K562 (cell line): ENCODE measurements at regions not wholly inside any gene's neighbourhood (a gene's known extent, or its start where the extent isn't known, plus 50 kb on each side); places are given as distances from the start of the nearest gene placed in this dataset.

Experiments used
- ATAC-seq: fragments of 200-7000 bp; cut with Tn5 transposase; 3 replicates; pipeline ENCODE4 v1.9.1; 2020; ENCODE audit warnings: moderate library complexity
- BruUV-seq: library from RNA; stranded (reverse); fragments of 400-500 nt; replicated peaks from 2 replicates; lab custom pipeline; 2021; lab: Mats Ljungman, UMichigan
- CTCF ChIA-PET: fragments of 300-600 bp; formaldehyde crosslinking; extraction: SDS; loops from one replicate; lab custom pipeline; 2021; ENCODE audit warnings: low intra/inter-chr PET ratio; lab: Yijun Ruan, JAX
- POLR2A ChIA-PET: fragments of 300-600, 350-650 bp; sonication (Branson Sonifier 250); formaldehyde crosslinking; extraction: SDS; loops from one replicate; lab custom pipeline; 2021; ENCODE audit warnings: antibody characterized with exemption, inconsistent platforms; lab: Yijun Ruan, JAX
- DNase-seq, 4 experiments: peaks; one replicate each; pipeline versions ENCODE4 v3.0.0 to v3.0.0-alpha.2; 2011 to 2018; ENCODE audit warnings: low spot score in 3 of 4, mixed read lengths in 3 of 4; ENCODE audit errors: extremely low read depth in 1 of 4
- FAIRE-seq: peaks from 2 replicates; lab custom pipeline; 2011; peaks lifted over from hg19 to GRCh38; lab: Jason Lieb, UNC
- H2AFZ ChIP-seq: 2 replicates; pipeline ENCODE4 v1.6.0; 2011; ENCODE audit warnings: low read depth, low read length, control low read depth, inconsistent platforms
- H3K27ac ChIP-seq: fragments of 200-600 bp; 3 replicates; pipeline ENCODE4 v1.8.0; 2011; ENCODE audit warnings: low read depth, mild to moderate bottlenecking, control low read depth, inconsistent platforms, low read length, moderate library complexity, mixed read lengths; ENCODE audit errors: extremely low read depth
- H3K27me3 ChIP-seq, 2 experiments: fragments of 300-600 bp in 1 of 2; 2 replicates in 1 of 2; 3 replicates in 1 of 2; pipeline versions ENCODE4 v1.6.0 to v1.8.0; 2011; ENCODE audit warnings: inconsistent platforms in 2 of 2, low read length in 2 of 2, mild to moderate bottlenecking in 1 of 2, mixed read lengths in 1 of 2, moderate library complexity in 1 of 2; ENCODE audit not compliant: control insufficient read depth in 2 of 2, insufficient read depth in 2 of 2
- H3K36me3 ChIP-seq: fragments of 300-600 bp; 3 replicates; pipeline ENCODE4 v1.8.0; 2011; ENCODE audit warnings: mild to moderate bottlenecking, low read length, inconsistent platforms; ENCODE audit not compliant: control insufficient read depth, insufficient read depth
- H3K4me1 ChIP-seq, 2 experiments: fragments of 200-600 bp in 1 of 2; replicated peaks in 1 of 2; 2 replicates in 1 of 2; 3 replicates in 1 of 2; pipeline versions ENCODE4 v1.5.1 to v1.8.0; 2011; ENCODE audit warnings: inconsistent platforms in 2 of 2, low read length in 2 of 2, mild to moderate bottlenecking in 1 of 2, mixed read lengths in 1 of 2, moderate library complexity in 1 of 2; ENCODE audit not compliant: control insufficient read depth in 2 of 2, insufficient read depth in 2 of 2
- H3K4me2 ChIP-seq: 2 replicates; pipeline ENCODE4 v1.6.1; 2011; ENCODE audit warnings: low read length, control low read depth, inconsistent platforms, mixed read lengths; ENCODE audit not compliant: insufficient read depth
- H3K4me3 ChIP-seq: fragments of 200-600 bp; sonication (generic), shearing (Covaris generic); 2 replicates; pipeline ENCODE4 v1.5.1; 2016; ENCODE audit warnings: control low read depth, inconsistent platforms
- H3K79me2 ChIP-seq: fragments of 200-600 bp; 3 replicates; pipeline ENCODE4 v1.8.0; 2011; ENCODE audit warnings: low read length, inconsistent platforms; ENCODE audit not compliant: control insufficient read depth, insufficient read depth
- H3K9ac ChIP-seq, 2 experiments: 2 replicates each; pipeline versions ENCODE4 v1.6.0 to v1.6.1; 2011; ENCODE audit warnings: low read depth in 2 of 2, low read length in 2 of 2, control low read depth in 1 of 2, inconsistent platforms in 1 of 2, mild to moderate bottlenecking in 1 of 2, mixed read lengths in 1 of 2; ENCODE audit not compliant: insufficient read depth in 1 of 2
- H3K9me1 ChIP-seq: one replicate; pipeline ENCODE4 v1.6.0; 2011; ENCODE audit warnings: inconsistent platforms, mild to moderate bottlenecking, low read length, moderate library complexity; ENCODE audit not compliant: control insufficient read depth, insufficient read depth
- H3K9me3 ChIP-seq: replicated peaks from 2 replicates; pipeline ENCODE4 v1.5.1; 2011; ENCODE audit warnings: low read depth, low read length, inconsistent platforms; ENCODE audit not compliant: control insufficient read depth, insufficient read depth
- H4K20me1 ChIP-seq: replicated peaks from 2 replicates; pipeline ENCODE4 v1.6.1; 2011; ENCODE audit warnings: low read length, inconsistent platforms, mixed read lengths; ENCODE audit not compliant: control insufficient read depth, insufficient read depth
- EP300 ChIP-seq: IDR thresholded peaks from 2 replicates; pipeline ENCODE4 v1.6.1; 2012; ENCODE audit warnings: low read length, improper control_type of control experiment
- GTF2E2 ChIP-seq: fragments of 200-800 bp; sonication (Bioruptor generic); IDR thresholded peaks from 2 replicates; pipeline ENCODE4 v1.6.1; 2016; ENCODE audit warnings: missing genetic modification characterization, missing compliant biosample characterization
- HDAC1 ChIP-seq, 2 experiments: fragments of 450-650 bp; IDR thresholded peaks; 2 replicates each; pipeline ENCODE4 v1.6.1; 2016 to 2017; ENCODE audit warnings: inconsistent platforms in 1 of 2, mild to moderate bottlenecking in 1 of 2, moderate library complexity in 1 of 2
- MAFF ChIP-seq: IDR thresholded peaks from 2 replicates; pipeline ENCODE4 v1.6.1; 2012; ENCODE audit warnings: low read length, improper control_type of control experiment
- MBD2 ChIP-seq: sonication (generic); IDR thresholded peaks from 2 replicates; pipeline ENCODE4 v1.6.1; 2016; ENCODE audit warnings: low read depth, borderline replicate concordance
- MCM2 ChIP-seq: fragments of 450-650 bp; IDR thresholded peaks from 2 replicates; pipeline ENCODE4 v1.6.1; 2017; ENCODE audit warnings: low read depth, mild to moderate bottlenecking
- NEUROD1 ChIP-seq: fragments of 150-350 bp; IDR thresholded peaks from 2 replicates; pipeline ENCODE4 v1.6.1; 2014; ENCODE audit warnings: borderline replicate concordance, low read length, low read depth; ENCODE audit not compliant: partially characterized antibody
- ZNF444 ChIP-seq: fragments of 250-450 bp; sonication (Bioruptor Pico); IDR thresholded peaks from 2 replicates; pipeline ENCODE4 v1.4.0; 2020; ENCODE audit warnings: mild to moderate bottlenecking, moderate library complexity
- ZNF655 ChIP-seq: fragments of 250-450 bp; sonication (Bioruptor Pico); IDR thresholded peaks from 2 replicates; pipeline ENCODE4 v1.5.0; 2021
- ZNF778 ChIP-seq: fragments of 450-650 bp; formaldehyde crosslinking; IDR thresholded peaks from 2 replicates; pipeline ENCODE4 v1.4.0; 2020; ENCODE audit warnings: mild to moderate bottlenecking, moderate library complexity
- WGBS: fragments of 100-300 bp; shearing (Covaris generic); methylation state at CpG from one replicate; pipeline ENCODE4 v1.1.6; 2016; ENCODE audit warnings: low coverage, mixed read lengths; ENCODE audit not compliant: insufficient coverage; ENCODE audit errors: missing lambda C conversion rate; 5-methylcytosine and 5-hydroxymethylcytosine counted together
- in situ Hi-C: fragments of 300-500 bp; cut with MboI; formaldehyde crosslinking; loops from 4 replicates; pipeline ENCODE4 v1.15.0; 2018; ENCODE audit warnings: inconsistent platforms, mixed read lengths
- intact Hi-C: fragments of 100-400 bp; cut with micrococcal nuclease; formaldehyde crosslinking; loops from 2 replicates; pipeline ENCODE4 v1.14.2; 2022

- Histone ChIP-seq H3K36me3 (no peaks in the 10 kb centered on the region), H4K20me1 (no peaks in the 10 kb centered on the region), H3K4me1 (no peaks in the 10 kb centered on the region), H3K9ac (no peak overlapping the region), H3K4me3 (no peak overlapping the region), H3K27ac (no peak overlapping the region), H3K79me2 (no peaks in the 10 kb centered on the region), H2AFZ (no peak overlapping the region), H3K4me2 (no peak overlapping the region), H3K27me3 (no peaks in the 10 kb centered on the region), H3K9me3 (no peaks in the 10 kb centered on the region; the same call in 1 of the 2 replicates), H3K9me1 (no peaks in the 10 kb centered on the region)
- in situ Hi-C loops (no loop called here), intact Hi-C loops (no loop called here)
- no peak for FAIRE-seq
- no TSS peak for BruUV-seq
- TF ChIP-seq HDAC1 (IDR thresholded peaks at IDR 0.05) (no peak), MCM2 (no peak), ZNF778 (CRISPR knock-in tag) (no peak), MAFF (no peak), ZNF444 (no peak), ZNF655 (no peak), MBD2 (no peak), EP300 (no peak), GTF2E2 (tag) (no peak), NEUROD1 (no peak)
- ATAC-seq = no peak
- no peak for DNase-seq
- WGBS = 0% methylated on average over 3 of the region's 3 CpGs
- CTCF ChIA-PET = no interaction called here
- POLR2A ChIA-PET = no interaction called here
Observed at GRCh38 chr21:25391777-25392176, 215.5 kb downstream of the MRPL39 start.
